Dedifferentiated amniotic fluid mesenchymal stem cell (primary cell): ENCODE measurements at regions not wholly inside any gene's neighbourhood (a gene's known extent, or its start where the extent isn't known, plus 50 kb on each side); places are given as distances from the start of the nearest gene placed in this dataset.

Experiments used
- DNase-seq: peaks from one replicate; pipeline ENCODE4 v3.0.0-alpha.2; 2016; ENCODE audit errors: extremely low spot score

DNA sequence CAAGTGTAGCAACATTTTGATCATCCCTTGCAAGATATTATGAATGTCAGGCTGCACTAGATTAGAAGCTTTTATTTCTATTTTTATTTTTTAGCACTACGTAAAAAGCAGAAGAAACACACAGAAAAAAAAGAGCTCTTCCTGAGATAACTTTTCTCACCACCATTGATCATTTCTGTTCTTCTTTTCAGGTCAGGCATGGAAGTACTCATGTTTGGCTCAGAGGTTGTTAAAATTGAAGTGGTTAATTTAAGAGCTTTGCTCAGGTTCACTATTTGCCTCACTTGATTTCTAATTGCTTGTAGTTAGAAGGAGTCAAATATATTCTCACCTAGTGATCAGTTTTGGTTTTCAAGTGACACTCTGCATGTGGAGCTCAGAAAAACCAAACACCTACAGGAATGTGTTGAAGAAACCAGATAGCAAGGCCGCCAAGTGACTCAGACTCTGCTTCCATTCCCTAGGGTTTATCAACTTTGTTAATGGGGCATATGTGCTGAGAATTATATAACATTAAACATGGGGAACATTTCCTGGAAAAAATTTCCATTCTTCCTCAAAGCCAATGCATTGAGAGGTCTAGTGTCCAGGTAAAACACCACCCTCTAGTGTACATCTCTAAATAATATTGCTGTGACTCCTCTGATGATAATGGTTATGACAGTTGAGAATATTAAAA is 679.8 kb downstream of the CETN3 start:
- no peak for DNase-seq

DNA sequence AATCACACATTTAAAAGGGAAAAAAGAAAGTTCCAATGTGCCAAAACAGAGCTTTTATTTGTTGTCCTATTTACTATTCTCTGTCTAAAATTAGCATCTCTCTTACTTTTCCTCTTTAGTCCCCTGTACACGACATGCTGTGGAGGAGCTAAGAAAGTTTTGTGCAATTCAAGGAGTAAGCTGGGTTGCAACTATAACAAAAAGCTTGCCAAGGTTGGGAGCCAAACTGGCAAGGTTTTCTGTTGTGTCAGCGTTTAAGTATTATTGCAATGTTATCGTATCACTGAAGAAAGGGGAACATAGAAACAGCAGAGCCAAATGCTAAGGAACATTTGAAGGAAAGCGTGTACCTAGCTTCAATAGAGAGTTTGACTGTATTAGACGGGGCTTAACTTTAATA is 680.8 kb downstream of the CETN3 start:
- DNase-seq, result peak; percentile 44

DNA sequence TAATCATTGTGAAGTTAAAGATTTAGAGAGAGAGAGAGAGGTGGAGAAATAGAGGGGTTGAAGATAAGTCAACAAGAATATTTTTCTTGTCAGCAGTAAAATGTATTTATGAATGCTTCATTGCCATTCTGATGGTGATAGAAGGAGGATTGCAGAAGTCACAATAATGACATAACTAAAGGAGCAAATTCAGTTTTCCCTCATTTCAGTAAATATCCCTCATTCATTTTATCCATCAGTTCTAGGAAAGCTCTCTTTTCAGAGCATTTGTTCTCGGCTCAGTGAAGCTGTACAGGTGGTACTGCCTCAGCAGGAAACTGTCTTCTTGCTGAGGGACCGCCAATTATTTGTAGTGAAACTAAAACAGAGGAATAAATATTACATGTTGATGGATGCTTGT is 681.4 kb downstream of the CETN3 start:
- DNase-seq, result no peak

DNA sequence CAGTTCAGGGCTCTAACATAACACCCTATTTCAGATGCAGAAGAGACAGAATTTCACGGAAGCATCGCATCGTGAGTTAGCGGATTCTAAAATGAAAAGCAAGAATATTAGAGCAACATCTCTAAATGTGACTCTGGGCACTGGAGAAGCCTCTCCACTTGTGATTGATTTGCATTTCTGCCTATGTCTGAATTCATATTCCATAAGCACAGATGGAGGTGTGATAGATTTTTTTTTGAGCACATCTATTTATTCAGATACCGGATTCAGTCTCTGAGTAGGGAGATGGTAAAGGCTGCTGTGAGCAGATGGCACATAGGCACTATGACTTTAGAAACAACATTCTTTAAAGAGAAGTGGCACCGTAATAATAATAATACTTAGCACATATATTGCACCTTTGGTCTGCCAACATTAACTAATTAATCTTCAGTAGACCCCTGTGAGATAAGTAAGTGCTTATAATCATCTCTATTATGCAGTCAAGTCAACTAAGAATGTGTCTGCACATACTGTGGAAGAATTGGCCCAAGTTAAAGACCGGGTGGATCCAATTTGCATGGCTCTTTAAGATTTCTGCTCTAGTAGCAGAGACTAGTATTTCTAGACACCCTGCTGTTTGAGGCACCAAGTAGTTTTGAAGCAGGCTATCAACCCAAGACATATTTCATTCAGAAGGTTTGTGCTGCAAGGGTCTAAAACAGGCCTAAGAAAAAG is 685.0 kb downstream of the CETN3 start:
- no peak for DNase-seq

DNA sequence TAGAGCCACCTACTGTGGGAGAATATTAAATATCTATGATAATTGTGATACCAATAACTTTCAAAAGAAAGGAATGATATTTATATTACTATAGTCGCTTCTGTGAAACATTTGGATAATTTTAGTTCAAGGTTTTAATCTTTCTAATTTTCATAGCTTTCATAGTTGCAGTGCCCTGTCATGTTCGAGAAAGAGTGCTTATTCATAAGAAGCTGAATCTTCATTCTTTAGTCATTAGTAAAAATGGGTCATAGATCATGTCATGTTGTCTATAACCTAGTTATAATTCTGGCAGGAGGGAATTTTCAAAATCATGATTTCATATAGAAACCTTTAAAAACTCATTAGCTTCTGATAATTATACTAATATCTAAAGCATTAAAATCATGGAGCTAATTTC is 685.6 kb downstream of the CETN3 start:
- DNase-seq, result no peak

DNA sequence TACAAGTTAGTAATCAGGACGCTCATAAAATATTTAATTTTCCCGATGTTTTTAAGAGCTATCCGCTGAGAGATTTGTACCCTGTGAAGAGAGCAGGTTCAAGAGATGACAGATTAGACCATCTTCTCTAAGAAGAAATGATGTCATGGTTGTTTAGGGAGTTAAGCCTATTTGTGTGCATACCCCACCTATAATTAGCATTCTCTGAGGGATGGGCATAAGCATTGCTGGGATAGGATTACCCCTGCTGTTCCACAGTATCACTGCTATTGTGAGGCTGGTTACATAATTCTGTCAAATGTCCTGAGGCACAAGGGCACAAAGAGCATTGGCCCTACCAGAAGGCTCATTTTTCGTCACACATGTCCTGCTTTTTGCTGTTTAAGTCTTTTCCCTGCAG is 687.0 kb downstream of the CETN3 start:
- no peak for DNase-seq

DNA sequence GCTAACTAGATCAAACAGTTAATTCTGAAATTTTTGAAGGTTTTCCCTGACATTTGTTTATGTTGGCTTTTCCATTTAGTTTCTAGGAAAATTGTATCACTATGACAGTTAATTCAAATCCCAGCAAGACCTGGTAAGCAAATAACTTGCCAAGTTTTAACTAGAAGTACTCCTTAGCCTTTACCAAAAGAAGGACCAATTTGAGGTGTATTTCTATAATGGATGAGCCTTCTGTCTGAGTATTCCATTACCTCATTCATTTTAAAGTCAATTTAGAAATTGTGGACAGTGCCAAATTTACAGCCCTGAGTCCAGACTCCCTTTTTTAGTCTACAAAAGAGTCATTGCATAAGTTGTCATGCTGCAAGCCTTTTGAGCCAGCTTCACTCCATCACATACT is 687.6 kb downstream of the CETN3 start:
- no peak for DNase-seq

DNA sequence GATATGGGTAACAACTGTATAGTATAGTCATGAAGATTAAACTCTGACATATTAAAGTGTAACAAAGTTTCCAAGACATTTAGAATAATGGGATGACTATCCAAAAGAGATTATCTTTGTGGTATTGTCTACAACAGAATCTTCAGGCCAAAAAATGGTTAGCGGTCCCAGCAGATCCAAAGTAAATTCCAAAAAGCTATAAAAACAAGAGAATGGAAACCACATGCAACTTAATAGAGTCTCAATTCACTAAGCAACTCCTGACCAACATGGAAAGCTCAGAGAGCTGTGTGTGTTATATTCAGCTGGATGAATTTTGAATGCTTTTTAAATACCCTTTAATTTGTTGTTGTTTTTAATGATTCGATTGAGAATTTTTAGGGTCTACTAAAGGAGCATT is 688.2 kb downstream of the CETN3 start:
- DNase-seq, result no peak

DNA sequence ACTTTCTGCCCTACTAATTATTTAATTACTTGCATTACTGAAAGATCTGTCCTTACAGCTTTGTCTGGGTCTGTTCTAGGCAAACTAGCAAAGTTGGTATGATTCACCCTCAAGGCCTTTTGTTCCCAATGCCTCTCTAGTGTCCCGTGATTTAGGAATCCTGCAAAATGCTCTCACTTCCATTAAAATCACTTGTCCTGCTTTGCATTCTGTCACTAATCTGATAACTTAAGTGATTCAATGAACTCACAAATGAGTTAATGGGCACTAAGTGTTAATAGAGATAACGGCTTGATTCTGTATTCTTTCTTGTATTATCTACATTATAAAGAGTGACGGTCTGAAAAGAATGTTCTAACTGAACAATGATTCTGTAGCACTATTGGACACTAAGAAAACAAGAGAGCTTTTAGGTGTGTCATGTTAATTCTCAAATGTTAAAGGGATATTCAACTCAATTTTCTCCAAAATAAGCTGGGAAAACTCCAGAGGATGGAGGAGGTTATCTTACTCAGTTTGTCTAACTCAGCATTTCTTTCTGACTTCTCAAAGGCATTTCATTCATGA is 697.3 kb downstream of the CETN3 start:
- no peak for DNase-seq

DNA sequence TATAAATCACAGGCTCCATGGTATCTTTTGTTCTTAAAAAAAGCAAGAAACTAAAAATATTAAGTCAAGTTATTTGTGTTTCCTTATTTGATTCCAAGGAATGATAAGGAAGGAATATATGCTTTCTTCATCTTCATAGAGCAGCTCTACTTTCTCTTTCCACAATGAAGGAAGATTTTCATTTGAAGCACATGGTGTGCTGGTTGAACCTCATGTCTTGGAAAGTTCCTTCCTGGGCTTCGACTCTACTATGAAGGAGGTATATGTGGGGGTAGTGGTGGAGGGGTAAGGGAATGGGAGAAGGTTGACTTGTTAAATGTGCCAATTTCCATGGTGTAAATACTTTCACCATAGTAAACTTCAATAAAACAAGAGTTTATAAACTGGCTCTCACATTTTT is 698.0 kb downstream of the CETN3 start:
- no peak for DNase-seq

DNA sequence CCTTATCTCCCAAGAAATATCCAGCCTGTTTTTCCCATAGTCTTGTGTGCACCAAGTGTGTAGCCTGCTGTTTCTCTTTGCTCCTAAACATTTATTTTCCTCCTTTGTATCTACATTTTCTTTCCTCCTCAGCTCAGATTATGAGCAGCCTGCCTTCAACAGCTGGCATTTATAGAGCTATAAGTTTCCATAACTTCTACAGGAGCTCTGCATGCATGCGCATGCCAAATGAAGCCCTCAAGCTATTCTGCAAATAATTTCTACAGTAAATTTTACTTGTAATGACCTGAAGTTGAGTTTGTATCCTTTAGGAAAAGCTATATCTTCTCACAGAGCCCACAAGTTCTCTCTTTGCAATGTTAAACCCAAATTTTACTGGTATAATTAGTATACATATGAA is 699.5 kb downstream of the CETN3 start:
- no peak for DNase-seq

DNA sequence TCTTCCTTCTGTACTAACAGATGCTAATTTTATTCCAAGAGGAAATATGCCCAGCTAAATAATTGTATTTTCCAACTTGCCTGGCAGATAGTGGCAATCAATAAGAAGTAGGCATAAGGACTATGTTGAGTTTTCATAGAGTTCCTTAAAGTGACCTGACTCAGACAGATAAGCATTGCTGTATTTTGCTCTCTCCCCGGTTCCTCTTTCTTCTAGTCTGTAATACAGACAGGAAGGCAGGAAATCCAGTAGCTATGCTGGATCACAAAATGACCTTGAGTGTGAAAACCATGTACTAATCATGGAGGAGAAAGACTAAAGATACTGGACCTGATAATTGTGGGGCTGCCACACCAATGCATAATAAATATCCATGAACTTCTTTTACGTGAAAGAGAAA is 701.7 kb downstream of the CETN3 start:
- DNase-seq, result no peak

DNA sequence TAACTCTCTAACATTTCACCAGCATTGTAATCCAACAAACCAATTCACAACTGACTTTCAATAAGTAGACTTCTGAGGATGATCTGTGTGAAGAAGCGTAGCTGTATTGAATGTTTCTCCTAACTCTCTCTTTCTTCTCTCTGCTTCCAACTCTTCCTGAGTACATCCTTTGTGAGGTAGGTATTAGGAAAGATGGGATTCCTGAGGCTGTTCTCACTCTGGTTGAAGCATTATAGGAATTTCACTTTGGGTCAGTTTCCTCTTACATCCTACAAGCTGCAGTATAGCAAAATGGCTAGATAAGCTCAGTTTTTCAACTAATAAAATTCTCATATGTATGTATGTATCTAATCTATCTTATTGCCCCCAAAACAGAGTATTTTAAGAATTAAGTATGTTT is 702.8 kb downstream of the CETN3 start:
- no peak for DNase-seq

DNA sequence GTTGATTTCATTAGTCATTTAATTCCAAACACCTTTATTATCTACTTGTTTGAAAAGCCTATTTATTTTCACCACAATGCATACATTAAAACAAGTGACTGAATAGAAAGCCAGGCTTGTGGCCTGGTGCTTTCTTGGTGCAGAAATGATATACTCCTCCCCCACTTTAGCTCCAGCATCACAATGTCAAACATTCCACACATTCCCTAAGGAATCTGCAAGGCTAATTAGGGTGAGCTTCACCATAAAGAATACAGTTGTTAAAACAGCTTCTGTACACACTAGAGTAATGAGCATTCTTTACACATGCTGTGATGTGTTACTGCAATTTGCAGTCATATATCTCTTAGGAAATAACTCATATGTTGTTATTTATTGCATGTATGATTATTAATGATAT is 705.7 kb downstream of the CETN3 start:
- DNase-seq, result no peak

DNA sequence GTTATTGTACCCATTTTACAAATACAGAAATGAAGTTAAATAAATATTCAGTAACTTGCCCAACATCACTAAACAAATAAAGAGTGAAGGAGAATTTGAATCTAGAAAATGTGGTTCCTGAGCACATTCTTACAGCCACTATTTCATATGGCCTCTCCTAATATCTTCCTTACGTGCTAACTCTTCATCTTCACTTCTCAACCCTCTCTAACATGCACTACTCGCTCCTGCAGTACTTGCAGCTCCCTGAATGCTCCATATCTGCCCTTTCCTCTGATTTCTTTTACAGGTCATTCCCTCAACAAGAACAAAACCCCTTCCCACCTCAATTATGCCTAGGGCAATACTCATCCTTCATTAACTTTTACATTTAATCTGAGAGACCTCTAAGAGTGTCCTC is 711.5 kb downstream of the CETN3 start:
- no peak for DNase-seq

DNA sequence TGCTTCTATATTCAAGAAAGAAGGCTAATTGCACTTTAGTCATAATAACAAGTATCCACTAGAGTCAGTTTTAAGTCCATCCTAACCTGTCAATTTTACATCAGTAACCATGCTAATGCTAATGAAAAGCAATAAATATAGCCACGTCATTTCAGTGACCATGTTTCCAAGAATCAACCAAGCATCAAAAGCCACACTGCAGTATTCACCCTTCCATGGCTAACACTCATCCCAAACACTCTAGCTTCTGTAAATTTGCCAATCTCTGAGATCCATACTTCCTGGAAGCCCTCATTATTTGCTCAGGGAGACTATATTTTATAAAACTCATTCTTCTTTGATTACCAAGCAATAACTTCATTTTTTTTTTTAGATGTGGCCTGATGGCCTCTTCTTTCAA is 712.0 kb downstream of the CETN3 start:
- no peak for DNase-seq

DNA sequence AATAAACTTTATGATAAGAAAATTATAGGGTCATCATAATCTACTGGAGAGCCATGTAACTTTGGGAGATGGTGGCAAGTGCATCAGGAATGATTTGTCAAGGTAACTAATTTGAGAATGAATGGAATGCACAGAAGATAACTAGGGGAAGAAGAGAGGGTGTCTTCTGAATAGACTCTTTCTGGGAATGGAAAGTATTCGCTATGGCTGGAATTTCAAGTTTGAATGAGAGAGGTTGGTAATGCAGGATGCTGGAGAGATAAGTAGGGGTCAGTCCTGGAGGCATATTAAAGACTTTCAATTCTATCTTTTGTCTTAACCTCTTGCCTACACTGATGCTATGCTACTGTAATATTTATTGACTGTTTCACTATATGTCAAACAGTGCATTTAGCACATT is 714.2 kb downstream of the CETN3 start:
- DNase-seq, result no peak

DNA sequence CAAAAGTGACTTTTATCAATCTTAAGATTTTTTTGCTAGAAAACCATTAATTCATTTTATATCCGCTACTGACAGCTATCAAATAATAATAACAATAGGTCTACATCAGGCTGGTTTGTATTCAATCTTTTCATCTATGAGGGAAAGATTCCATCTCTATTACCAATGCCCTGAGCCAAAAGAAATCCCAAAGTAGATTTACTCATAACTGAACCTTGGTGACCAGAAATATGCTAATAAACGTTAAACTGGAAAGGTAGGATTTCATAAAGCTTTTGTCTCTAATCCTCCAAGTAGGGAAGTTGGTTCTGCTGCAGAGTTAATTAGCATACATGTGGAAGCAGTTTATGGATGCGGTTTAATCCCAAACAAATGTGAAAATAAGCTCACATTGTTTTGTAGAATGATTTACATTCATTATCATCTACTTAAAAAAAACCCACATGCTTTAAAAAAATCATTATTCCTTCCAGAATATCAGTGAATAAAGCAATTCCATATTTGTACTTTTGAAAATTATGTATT is 715.5 kb downstream of the CETN3 start:
- DNase-seq, result no peak

DNA sequence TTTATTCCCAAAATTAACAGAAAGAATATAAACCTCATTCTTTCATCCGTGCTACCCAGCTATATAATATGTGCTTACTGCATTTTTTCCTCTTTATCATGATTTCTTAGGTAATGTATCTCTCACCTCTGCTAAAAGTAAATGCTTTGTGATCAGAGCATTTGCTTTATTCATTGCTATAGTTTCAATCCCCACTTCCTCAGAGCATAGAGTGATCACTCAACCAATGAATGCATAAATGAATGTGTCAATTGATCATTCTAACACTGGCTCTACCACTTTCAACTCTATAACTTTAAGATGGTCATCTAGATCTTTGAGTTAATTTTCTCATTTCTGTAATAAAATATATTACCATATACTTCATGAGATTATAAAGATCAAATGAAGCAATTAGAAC is 719.2 kb downstream of the CETN3 start:
- no peak for DNase-seq

DNA sequence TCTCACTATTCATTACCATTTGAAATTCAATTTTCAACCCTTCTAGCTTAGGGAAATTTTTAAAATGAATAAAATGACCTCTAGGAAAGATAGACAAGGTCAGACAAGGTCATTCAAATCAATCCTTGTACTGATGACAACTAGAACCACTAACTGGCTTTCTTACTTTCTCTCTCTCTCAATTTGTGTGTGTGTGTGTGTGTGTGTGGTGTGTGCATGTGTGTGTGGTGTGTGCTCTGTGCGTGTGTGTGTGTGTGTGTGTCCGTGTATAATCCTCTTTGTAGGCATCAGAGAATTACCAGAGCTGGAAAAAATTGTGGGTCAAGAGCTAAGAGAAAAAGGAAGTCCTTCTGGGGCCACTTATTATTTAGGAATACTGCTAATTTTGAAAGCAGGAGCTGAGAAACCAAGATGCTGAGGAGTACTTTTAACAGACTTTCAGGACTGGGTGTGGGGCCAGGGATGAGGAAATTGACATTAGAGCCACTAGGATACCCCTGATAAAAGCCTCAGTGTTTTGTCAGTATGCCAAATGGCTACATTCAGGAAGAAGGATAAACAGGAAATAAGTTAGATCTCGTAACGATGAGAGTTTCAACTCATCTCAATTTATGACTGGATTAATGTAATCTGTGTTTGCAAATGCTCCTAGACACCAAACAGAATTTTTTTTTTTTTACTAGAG is 723.3 kb downstream of the CETN3 start:
- no peak for DNase-seq

DNA sequence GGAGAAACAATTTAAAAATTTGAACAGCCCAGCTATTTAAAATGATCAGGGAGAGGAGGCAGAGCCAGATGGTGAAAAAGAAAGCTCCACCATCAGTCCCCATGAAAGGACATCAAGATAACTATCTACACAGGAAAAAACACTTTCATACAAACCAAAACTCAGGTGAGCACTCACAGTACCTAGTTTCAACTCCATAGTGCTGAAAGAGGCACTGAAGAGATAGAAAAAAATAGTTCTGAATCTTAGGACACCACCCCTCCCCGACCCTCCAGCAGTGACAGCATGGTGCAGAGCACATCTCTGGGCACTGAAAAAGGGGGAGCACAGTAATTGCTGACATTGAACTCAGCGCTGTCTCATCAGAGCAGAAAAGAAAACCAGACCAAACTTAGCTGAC is 732.9 kb downstream of the CETN3 start:
- no peak for DNase-seq

DNA sequence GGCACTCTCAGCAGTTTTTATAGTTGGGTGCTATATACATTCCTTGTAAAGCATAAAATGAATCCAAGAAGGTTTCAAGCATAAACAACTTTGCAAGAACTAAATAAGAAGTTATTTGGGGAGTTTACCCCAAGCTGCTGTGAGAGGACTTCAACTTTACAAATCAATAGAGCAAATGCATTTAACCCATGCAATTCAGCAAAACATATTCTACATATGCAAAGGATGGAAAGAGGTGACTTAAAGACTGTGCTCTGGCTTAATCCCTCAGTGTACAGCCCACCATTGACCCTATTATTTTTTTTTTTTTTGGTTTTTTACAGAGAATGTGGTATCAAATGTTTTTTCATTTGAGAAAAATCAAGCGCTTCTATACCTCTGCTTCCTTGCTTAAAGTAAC is 736.5 kb downstream of the CETN3 start:
- no peak for DNase-seq

DNA sequence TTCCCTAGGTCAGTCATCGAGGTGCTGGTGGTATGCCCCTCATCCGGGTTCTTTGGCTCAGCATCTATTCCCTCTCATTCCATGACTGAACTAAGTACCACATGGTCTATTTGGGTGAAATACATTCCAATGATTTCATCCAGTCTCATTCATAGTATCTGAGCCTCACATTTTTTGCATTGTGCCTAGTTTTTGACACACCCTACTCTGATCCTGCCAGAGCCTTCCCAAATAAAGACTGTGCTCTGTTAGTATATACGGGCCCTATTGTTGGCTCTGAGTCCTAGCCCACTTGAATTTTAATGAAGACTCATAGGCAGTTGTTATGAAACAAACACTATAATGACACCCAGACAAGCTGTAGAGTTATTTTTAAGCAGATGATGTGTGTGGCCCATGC is 740.7 kb downstream of the CETN3 start:
- no peak for DNase-seq
